Activated CD4-positive, alpha-beta T cell treated with anti-CD3 and anti-CD28 coated beads, Interleukin-2, amount 50 U/mL, for 4 hours (primary cell): ENCODE measurements at regions not wholly inside any gene's neighbourhood (a gene's known extent, or its start where the extent isn't known, plus 50 kb on each side); places are given as distances from the start of the nearest gene placed in this dataset.
"Not testable (repeated sequence)": the region's sequence is repeated elsewhere in the genome, so short reads cannot be mapped to it uniquely, and the experiment has no call there.

Source experiments
- DNase-seq, 2 experiments: peaks; one replicate each; pipeline ENCODE4 v3.0.0-alpha.2; 2020

- no peak for DNase-seq
These were observed 261.0 kb upstream of the CCDC54 start for GRCh38 chr3:107116251-107116650.

- no peak for DNase-seq
These were observed 260.1 kb upstream of the CCDC54 start for GRCh38 chr3:107117156-107117555.

- DNase-seq = no peak
These were observed 259.2 kb upstream of the CCDC54 start for GRCh38 chr3:107117922-107118536.

GRCh38 chr3:107124885-107125284 is 252.4 kb upstream of the CCDC54 start:
- no peak for DNase-seq

- no peak for DNase-seq
These were observed 248.3 kb upstream of the CCDC54 start for GRCh38 chr3:107128946-107129345.

- no peak for DNase-seq
These were observed 247.0 kb upstream of the CCDC54 start for GRCh38 chr3:107130089-107130700.

- no peak for DNase-seq
These were observed 244.6 kb upstream of the CCDC54 start for GRCh38 chr3:107132674-107133073.

GRCh38 chr3:107133891-107134290 is 243.3 kb upstream of the CCDC54 start:
- DNase-seq = no peak

- no peak for DNase-seq
These were observed 235.1 kb upstream of the CCDC54 start for GRCh38 chr3:107142171-107142570.

GRCh38 chr3:107142786-107143575 is 234.3 kb upstream of the CCDC54 start:
- DNase-seq = no peak

- DNase-seq = no peak
These were observed 226.6 kb upstream of the CCDC54 start for GRCh38 chr3:107150675-107151074.

GRCh38 chr3:107153981-107154380 is 223.3 kb upstream of the CCDC54 start:
- DNase-seq = no peak

- no peak for DNase-seq
These were observed 204.8 kb upstream of the CCDC54 start for GRCh38 chr3:107172411-107172810.

- no peak for DNase-seq
These were observed 192.9 kb upstream of the CCDC54 start for GRCh38 chr3:107184375-107184774.

GRCh38 chr3:107188262-107188661 is 189.0 kb upstream of the CCDC54 start:
- DNase-seq = no peak

GRCh38 chr3:107189158-107189791 is 188.0 kb upstream of the CCDC54 start:
- no peak for DNase-seq

- DNase-seq = no peak
These were observed 184.1 kb upstream of the CCDC54 start for GRCh38 chr3:107193116-107193515.

- DNase-seq = no peak
These were observed 178.6 kb upstream of the CCDC54 start for GRCh38 chr3:107198581-107199181.

GRCh38 chr3:107201146-107201545 is 176.1 kb upstream of the CCDC54 start:
- no peak for DNase-seq

- DNase-seq = not testable (repeated sequence)
These were observed 174.4 kb upstream of the CCDC54 start for GRCh38 chr3:107202885-107203284.

- no peak for DNase-seq
These were observed 173.1 kb upstream of the CCDC54 start for GRCh38 chr3:107204121-107204520.

GRCh38 chr3:107205358-107205757 is 171.9 kb upstream of the CCDC54 start:
- no peak for DNase-seq

GRCh38 chr3:107206141-107206540 is 171.1 kb upstream of the CCDC54 start:
- no peak for DNase-seq
